ENCODE measurements at regions not wholly inside any gene's neighbourhood (a gene's known extent, or its start where the extent isn't known, plus 50 kb on each side); places are given as distances from the start of the nearest gene placed in this dataset.

DNA sequence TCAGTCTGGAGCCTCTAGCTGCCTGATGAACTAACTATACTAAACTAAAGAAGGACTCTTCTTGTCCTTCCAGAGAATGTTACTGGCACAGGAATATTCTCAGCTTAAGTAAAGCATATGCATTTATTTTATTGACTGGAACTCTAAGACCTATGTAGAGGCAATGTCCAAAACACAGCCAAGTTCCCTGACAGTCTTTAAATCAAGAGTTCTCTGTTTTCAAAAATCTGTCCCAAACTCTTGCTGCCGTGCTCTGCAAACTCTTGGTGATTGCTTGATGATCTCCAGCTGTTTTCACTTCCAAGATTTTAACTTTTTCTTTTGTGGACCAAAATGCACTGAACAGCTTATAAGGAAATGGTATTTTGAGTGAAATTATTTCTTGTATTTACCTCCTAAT is 67.5 kb upstream of the DAAM1 start:
- H3K4me3 ChIP-seq (ENCODE audit: control insufficient read depth, low read depth, low read length) = no peak overlapping the region
- no peak for DNase-seq (ENCODE audit: low read depth)
- TF ChIP-seq, protein P1, sequence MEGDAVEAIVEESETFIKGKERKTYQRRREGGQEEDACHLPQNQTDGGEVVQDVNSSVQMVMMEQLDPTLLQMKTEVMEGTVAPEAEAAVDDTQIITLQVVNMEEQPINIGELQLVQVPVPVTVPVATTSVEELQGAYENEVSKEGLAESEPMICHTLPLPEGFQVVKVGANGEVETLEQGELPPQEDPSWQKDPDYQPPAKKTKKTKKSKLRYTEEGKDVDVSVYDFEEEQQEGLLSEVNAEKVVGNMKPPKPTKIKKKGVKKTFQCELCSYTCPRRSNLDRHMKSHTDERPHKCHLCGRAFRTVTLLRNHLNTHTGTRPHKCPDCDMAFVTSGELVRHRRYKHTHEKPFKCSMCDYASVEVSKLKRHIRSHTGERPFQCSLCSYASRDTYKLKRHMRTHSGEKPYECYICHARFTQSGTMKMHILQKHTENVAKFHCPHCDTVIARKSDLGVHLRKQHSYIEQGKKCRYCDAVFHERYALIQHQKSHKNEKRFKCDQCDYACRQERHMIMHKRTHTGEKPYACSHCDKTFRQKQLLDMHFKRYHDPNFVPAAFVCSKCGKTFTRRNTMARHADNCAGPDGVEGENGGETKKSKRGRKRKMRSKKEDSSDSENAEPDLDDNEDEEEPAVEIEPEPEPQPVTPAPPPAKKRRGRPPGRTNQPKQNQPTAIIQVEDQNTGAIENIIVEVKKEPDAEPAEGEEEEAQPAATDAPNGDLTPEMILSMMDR (IDR thresholded peaks at IDR 0.05; ENCODE audit: control insufficient read depth, insufficient read depth, low read depth, low read length, missing control alignments) = no peak

DNA sequence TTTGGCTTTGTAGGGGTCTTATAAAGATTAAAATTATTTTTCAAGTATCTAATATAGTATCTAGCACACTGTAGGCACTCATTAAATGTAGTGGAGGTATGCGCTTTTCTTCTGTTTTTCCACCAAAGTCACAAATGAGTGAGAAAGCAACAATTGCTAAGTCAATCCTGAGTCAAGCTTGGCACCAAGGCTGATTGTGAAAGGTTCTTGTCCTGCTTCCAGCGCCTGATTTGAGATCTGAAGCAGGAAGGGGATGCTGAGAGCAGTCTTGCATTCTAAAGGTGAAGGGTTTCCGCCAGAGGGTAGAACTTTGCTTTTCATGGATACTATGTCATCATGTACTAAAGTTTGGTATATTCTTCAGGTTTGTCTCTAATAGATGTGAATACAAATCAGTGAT is 64.9 kb upstream of the DAAM1 start:
- TF ChIP-seq, protein P1 (IDR thresholded peaks at IDR 0.05; ENCODE audit: control insufficient read depth, insufficient read depth, low read depth, low read length, missing control alignments) = no peak
- H3K4me3 ChIP-seq (ENCODE audit: control insufficient read depth, low read depth, low read length) = no peak overlapping the region
- DNase-seq (ENCODE audit: low read depth) = no peak

DNA sequence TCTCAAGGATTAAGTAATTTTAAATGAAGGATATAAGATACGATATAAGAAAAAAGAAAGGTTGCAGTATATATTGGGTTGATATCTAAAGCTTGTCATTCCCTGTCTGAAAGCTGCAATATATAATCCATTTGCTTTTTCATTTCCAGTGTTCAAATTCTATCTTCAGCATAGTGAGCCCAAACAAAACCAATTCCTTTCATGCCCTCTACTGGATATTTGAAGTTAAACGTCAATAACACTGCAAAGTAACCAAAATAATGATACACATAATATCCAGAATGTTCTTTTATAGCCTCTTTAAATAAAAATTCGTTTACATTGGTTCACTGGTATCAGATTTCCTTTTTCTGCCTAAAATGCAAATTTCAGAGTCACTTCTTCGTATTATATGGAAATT is 64.5 kb upstream of the DAAM1 start:
- DNase-seq (ENCODE audit: low read depth) = no peak
- TF ChIP-seq, protein P1 (IDR thresholded peaks at IDR 0.05; ENCODE audit: control insufficient read depth, insufficient read depth, low read depth, low read length, missing control alignments) = peak; percentile 43
- H3K4me3 ChIP-seq (ENCODE audit: control insufficient read depth, low read depth, low read length) = no peak overlapping the region

DNA sequence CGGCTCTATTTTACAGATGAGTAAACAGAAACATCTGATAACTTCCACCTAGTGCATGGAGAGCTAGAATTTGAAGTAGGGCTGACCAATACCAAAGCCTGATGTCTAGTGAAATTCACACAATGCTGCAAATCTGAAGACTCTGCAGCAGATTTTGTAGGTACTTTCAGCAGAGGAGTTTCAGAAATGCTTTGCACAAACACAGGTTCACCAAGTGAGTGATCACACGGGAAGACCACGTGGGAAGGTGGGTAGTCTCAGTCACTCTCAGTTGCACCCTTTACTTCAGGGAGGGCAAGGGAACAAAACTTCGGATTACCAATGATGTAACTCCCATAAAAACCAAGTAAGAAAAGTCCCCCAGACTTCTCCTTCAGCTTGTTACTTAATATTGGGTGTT is 63.3 kb upstream of the DAAM1 start:
- DNase-seq (ENCODE audit: low read depth) = no peak
- TF ChIP-seq, protein P1 (IDR thresholded peaks at IDR 0.05; ENCODE audit: control insufficient read depth, insufficient read depth, low read depth, low read length, missing control alignments) = no peak
- no peak overlapping the region for H3K4me3 ChIP-seq (ENCODE audit: control insufficient read depth, low read depth, low read length)

DNA sequence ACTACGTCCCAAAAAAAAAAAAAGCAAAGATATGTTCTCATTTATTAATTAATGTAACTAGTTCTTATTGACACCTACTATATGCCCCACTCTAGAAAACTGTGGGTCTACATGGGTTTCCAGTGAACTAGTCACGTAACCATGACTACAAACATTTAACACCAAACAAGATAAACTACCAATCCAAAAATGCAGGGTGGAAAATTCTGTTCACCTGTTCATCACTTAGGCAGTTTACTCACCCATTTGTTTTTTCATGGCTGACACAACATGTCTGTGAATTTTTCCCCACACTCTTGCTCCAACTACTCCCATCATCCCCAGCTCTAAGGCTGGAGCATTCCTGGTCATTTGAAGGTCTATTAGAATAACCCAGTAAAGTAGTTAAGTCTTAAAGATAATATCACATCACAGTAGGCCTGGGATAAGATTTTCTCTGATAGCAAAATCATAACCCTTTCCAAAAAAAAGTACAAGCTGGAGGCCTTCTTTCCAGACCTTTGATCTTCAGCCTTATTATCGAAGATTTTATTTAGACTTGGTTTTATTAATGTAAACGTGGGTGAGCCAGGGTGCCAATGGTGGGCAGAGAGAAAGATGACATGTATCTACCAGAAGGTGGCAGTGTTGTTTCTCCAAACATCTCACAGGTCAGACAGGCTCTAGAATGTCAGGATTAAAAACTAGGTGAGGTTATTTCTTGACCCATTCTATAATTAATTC is 61.6 kb upstream of the DAAM1 start:
- no peak for DNase-seq (ENCODE audit: low read depth)
- no peak overlapping the region for H3K4me3 ChIP-seq (ENCODE audit: control insufficient read depth, low read depth, low read length)
- TF ChIP-seq, protein P1 (IDR thresholded peaks at IDR 0.05; ENCODE audit: control insufficient read depth, insufficient read depth, low read depth, low read length, missing control alignments) = peak; percentile 65

DNA sequence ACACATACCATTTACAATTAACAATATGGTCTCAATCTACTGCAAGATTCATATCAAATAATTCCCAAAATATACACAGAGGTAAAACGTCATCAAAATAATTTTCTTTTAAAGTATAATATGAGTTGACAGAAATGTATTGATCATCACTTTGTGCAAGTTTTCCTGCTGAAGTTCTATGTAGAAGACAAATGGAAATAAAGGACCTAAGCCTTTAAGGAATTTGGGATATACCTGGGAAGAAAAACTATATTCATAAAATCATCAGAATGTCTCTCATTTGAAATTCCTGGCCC is 61.1 kb upstream of the DAAM1 start:
- no peak overlapping the region for H3K4me3 ChIP-seq (ENCODE audit: control insufficient read depth, low read depth, low read length)
- DNase-seq (ENCODE audit: low read depth) = no peak
- TF ChIP-seq, protein P1 (IDR thresholded peaks at IDR 0.05; ENCODE audit: control insufficient read depth, insufficient read depth, low read depth, low read length, missing control alignments) = no peak

DNA sequence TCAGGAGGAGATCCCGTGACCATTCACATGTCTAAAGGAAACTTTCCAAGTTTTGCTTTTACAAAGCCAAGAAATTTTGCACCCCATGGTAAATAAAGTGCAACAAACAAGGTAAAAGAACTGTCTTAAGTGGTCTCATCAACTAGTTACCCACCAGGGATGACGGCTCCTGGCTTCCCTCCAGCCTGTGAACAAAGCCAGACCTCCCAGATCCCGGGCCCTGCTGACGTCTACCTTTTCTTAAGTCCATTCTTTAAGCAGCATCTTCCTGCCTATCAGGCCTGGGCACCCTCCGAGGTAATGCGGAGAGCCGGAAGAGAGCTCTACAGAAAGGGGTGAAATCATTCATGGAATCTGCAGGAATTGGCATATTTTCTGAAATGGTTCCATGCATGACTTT is 58.0 kb upstream of the DAAM1 start:
- no peak for DNase-seq (ENCODE audit: low read depth)
- H3K4me3 ChIP-seq (ENCODE audit: control insufficient read depth, low read depth, low read length) = no peak overlapping the region
- TF ChIP-seq, protein P1 (IDR thresholded peaks at IDR 0.05; ENCODE audit: control insufficient read depth, insufficient read depth, low read depth, low read length, missing control alignments) = no peak
